ENCODE measurements at regions not wholly inside any gene's neighbourhood (a gene's known extent, or its start where the extent isn't known, plus 50 kb on each side); places are given as distances from the start of the nearest gene placed in this dataset.

GRCh38 chr16:79503511-79503910 is 97.0 kb downstream of the MAF start:
- TF ChIP-seq ZNF41 (CRISPR knock-in tag; conservative IDR thresholded peaks at IDR 0.05), result no peak
- TF ChIP-seq, protein P1, sequence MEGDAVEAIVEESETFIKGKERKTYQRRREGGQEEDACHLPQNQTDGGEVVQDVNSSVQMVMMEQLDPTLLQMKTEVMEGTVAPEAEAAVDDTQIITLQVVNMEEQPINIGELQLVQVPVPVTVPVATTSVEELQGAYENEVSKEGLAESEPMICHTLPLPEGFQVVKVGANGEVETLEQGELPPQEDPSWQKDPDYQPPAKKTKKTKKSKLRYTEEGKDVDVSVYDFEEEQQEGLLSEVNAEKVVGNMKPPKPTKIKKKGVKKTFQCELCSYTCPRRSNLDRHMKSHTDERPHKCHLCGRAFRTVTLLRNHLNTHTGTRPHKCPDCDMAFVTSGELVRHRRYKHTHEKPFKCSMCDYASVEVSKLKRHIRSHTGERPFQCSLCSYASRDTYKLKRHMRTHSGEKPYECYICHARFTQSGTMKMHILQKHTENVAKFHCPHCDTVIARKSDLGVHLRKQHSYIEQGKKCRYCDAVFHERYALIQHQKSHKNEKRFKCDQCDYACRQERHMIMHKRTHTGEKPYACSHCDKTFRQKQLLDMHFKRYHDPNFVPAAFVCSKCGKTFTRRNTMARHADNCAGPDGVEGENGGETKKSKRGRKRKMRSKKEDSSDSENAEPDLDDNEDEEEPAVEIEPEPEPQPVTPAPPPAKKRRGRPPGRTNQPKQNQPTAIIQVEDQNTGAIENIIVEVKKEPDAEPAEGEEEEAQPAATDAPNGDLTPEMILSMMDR (IDR thresholded peaks at IDR 0.05 in 2 of 3, conservative IDR thresholded peaks at IDR 0.05 in 1 of 3; ENCODE audit: insufficient read depth in 2 of 3, low read depth in 1 of 3, low read length in 3 of 3), result no peak
